WTC11 (cell line): ENCODE measurements at regions not wholly inside any gene's neighbourhood (a gene's known extent, or its start where the extent isn't known, plus 50 kb on each side); places are given as distances from the start of the nearest gene placed in this dataset.
A peak's percentile ranks its signal among the peaks of the same experiment; 100 is the strongest.

Experiments
- ATAC-seq: fragments of 200-7000 bp; cut with Tn5 transposase; 2 replicates; pipeline ENCODE4 v1.10.0; 2021; ENCODE audit warnings: mild to moderate bottlenecking, moderate library complexity
- CTCF ChIA-PET: fragments of 300-600 bp; sonication (Branson Sonifier 250); formaldehyde crosslinking; loops from one replicate; lab custom pipeline; 2021; ENCODE audit warnings: antibody characterized with exemption; lab: Charles Lee
- POLR2A ChIA-PET: fragments of 350-600 bp; sonication (Branson Sonifier 250); formaldehyde crosslinking; loops from one replicate; lab custom pipeline; 2021; ENCODE audit warnings: antibody characterized with exemption; lab: Charles Lee
- DNase-seq: peaks from one replicate; pipeline ENCODE4 v3.0.0; 2021; ENCODE audit warnings: low spot score
- H3K27ac Mint-ChIP-seq: 2 replicates; pipeline ENCODE4 v1.8.0; 2021; ENCODE audit warnings: mixed read lengths
- H3K27me3 Mint-ChIP-seq: 2 replicates; pipeline ENCODE4 v1.8.0; 2021; ENCODE audit warnings: low read depth, mild to moderate bottlenecking, moderate library complexity, mixed read lengths
- H3K36me3 Mint-ChIP-seq: 2 replicates; pipeline ENCODE4 v1.8.0; 2021; ENCODE audit warnings: mixed read lengths
- H3K4me1 Mint-ChIP-seq: 2 replicates; pipeline ENCODE4 v1.8.0; 2022; ENCODE audit warnings: mixed read lengths
- H3K4me3 Mint-ChIP-seq: 2 replicates; pipeline ENCODE4 v1.8.0; 2021; ENCODE audit warnings: mild to moderate bottlenecking, moderate library complexity, mixed read lengths
- H3K9me3 Mint-ChIP-seq: 2 replicates; pipeline ENCODE4 v1.8.0; 2021; ENCODE audit warnings: mixed read lengths
- CBFB ChIP-seq: sonication (generic); formaldehyde crosslinking; IDR thresholded peaks from 2 replicates; pipeline ENCODE4 v1.8.1; 2022; ENCODE audit warnings: mild to moderate bottlenecking, low read depth, missing genetic modification reagents
- CREM ChIP-seq: sonication (generic); formaldehyde crosslinking; IDR thresholded peaks from 2 replicates; pipeline ENCODE4 v1.8.1; 2022; ENCODE audit warnings: mild to moderate bottlenecking, missing genetic modification reagents, moderate library complexity
- ETV6 ChIP-seq: sonication (generic); formaldehyde crosslinking; IDR thresholded peaks from 2 replicates; pipeline ENCODE4 v1.8.1; 2022; ENCODE audit warnings: mild to moderate bottlenecking, missing genetic modification reagents
- GABPB1 ChIP-seq: sonication (generic); formaldehyde crosslinking; IDR thresholded peaks from 2 replicates; pipeline ENCODE4 v1.8.1; 2023; ENCODE audit warnings: mild to moderate bottlenecking, missing genetic modification reagents
- MLX ChIP-seq: sonication (generic); formaldehyde crosslinking; IDR thresholded peaks from 2 replicates; pipeline ENCODE4 v1.8.1; 2023; ENCODE audit warnings: mild to moderate bottlenecking, missing genetic modification reagents, moderate library complexity
- NFATC4 ChIP-seq: fragments of 250-450 bp; sonication (Bioruptor Pico); IDR thresholded peaks from 2 replicates; pipeline ENCODE4 v1.9.0; 2021; ENCODE audit warnings: mild to moderate bottlenecking
- NR2C2 ChIP-seq: sonication (generic); formaldehyde crosslinking; IDR thresholded peaks from 2 replicates; pipeline ENCODE4 v1.8.0; 2022; ENCODE audit warnings: mild to moderate bottlenecking, missing genetic modification reagents
- SMAD4 ChIP-seq: sonication (generic); formaldehyde crosslinking; IDR thresholded peaks from 2 replicates; pipeline ENCODE4 v1.8.0; 2022; ENCODE audit warnings: mild to moderate bottlenecking, missing genetic modification reagents
- SOX15 ChIP-seq: fragments of 250-450 bp; sonication (Bioruptor Pico); IDR thresholded peaks from 2 replicates; pipeline ENCODE4 v1.9.0; 2021; ENCODE audit warnings: mild to moderate bottlenecking
- USF2 ChIP-seq: sonication (generic); formaldehyde crosslinking; IDR thresholded peaks from 2 replicates; pipeline ENCODE4 v1.8.1; 2023; ENCODE audit warnings: mild to moderate bottlenecking, missing genetic modification reagents, moderate library complexity
- ZNF671 ChIP-seq: fragments of 250-450 bp; sonication (Bioruptor Pico); IDR thresholded peaks from 2 replicates; pipeline ENCODE4 v1.8.0; 2021; ENCODE audit warnings: mild to moderate bottlenecking
- TF ChIP-seq, protein P1 (sequence below): sonication (generic); formaldehyde crosslinking; IDR thresholded peaks from 2 replicates; pipeline ENCODE4 v1.8.1; 2022; ENCODE audit warnings: missing genetic modification reagents, borderline replicate concordance
- TF ChIP-seq, protein P2 (sequence below): sonication (generic); formaldehyde crosslinking; IDR thresholded peaks from 2 replicates; pipeline ENCODE4 v1.8.1; 2022; ENCODE audit warnings: mild to moderate bottlenecking, moderate library complexity, missing genetic modification reagents
- TF ChIP-seq, protein P3 (sequence below): sonication (generic); formaldehyde crosslinking; IDR thresholded peaks from 2 replicates; pipeline ENCODE4 v1.8.0; 2022; ENCODE audit warnings: missing genetic modification reagents
- TF ChIP-seq, protein P4 (sequence below): sonication (generic); formaldehyde crosslinking; IDR thresholded peaks from 2 replicates; pipeline ENCODE4 v1.8.0; 2023; ENCODE audit warnings: mild to moderate bottlenecking, missing genetic modification reagents

DNA sequence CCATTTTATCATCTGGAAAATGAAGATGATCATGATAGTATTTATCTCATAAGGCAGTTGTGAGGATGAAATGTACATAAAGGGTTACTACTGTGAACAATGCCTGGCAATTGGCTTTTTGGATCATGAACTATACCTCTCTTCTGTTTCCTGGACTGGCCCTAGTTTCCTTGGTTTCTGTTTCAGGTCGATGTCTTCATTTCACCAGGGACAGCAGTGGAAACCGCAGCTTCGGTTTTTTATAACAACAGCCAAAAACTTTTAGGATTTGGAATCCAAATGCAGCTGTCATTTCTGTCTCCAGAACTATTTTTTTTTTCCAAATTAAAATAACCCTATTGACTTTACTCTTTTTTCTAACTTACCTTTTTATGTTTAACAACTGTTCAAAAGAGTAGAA, 425.1 kb downstream of the RND3 start:
- ChIA-PET CTCF (no interaction called here), POLR2A (no interaction called here)
- DNase-seq (no peak), ATAC-seq (no peak)
- no peaks in the 10 kb centered on the region for H3K36me3 Mint-ChIP-seq
- no peaks in the 10 kb centered on the region; the same call in 1 of the 2 replicates for H3K9me3 Mint-ChIP-seq
- TF ChIP-seq NR2C2 (CRISPR knock-in tag) (no peak), ZNF671 (CRISPR knock-in tag) (no peak), SOX15 (CRISPR knock-in tag) (no peak), GABPB1 (CRISPR knock-in tag) (no peak), SMAD4 (CRISPR knock-in tag) (no peak), ETV6 (CRISPR knock-in tag) (no peak), MLX (no peak)
- TF ChIP-seq, protein P1, sequence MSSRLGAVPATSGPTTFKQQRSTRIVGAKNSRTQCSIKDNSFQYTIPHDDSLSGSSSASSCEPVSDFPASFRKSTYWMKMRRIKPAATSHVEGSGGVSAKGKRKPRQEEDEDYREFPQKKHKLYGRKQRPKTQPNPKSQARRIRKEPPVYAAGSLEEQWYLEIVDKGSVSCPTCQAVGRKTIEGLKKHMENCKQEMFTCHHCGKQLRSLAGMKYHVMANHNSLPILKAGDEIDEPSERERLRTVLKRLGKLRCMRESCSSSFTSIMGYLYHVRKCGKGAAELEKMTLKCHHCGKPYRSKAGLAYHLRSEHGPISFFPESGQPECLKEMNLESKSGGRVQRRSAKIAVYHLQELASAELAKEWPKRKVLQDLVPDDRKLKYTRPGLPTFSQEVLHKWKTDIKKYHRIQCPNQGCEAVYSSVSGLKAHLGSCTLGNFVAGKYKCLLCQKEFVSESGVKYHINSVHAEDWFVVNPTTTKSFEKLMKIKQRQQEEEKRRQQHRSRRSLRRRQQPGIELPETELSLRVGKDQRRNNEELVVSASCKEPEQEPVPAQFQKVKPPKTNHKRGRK (CRISPR knock-in tag), result no peak
- peak overlapping the region; percentile 47; the same call in 1 of the 2 replicates for H3K27ac Mint-ChIP-seq
- no peaks in the 10 kb centered on the region for H3K27me3 Mint-ChIP-seq
- no peak overlapping the region for H3K4me3 Mint-ChIP-seq
- H3K4me1 Mint-ChIP-seq, result peaks cover 71% of the 10 kb centered on the region

DNA sequence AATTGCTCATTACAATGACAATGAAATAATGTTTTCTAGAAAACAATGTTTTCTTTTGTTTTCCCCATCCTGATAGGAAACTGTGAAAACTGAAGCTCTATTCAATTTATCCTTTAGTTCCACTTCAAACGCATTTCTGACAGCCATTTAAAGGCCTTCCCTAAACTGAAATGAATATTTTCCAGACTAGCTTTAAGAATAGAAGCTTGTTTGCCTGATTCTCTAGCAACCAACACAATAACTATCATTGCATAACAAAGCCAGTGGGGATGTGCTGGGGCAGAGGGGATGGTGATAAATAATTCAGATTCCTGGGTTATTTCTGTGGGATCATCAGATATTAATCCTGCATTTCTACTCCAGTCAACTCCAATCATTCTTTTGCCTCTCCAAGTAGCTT, 427.1 kb downstream of the RND3 start:
- Mint-ChIP-seq H3K27ac (no peak overlapping the region), H3K9me3 (no peaks in the 10 kb centered on the region; the same call in 1 of the 2 replicates)
- TF ChIP-seq, protein P2, sequence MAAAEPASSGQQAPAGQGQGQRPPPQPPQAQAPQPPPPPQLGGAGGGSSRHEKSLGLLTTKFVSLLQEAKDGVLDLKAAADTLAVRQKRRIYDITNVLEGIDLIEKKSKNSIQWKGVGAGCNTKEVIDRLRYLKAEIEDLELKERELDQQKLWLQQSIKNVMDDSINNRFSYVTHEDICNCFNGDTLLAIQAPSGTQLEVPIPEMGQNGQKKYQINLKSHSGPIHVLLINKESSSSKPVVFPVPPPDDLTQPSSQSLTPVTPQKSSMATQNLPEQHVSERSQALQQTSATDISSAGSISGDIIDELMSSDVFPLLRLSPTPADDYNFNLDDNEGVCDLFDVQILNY (CRISPR knock-in tag), result no peak
- TF ChIP-seq NFATC4 (CRISPR knock-in tag) (no peak), SMAD4 (CRISPR knock-in tag) (no peak), CREM (no peak), USF2 (CRISPR knock-in tag) (no peak), ZNF671 (CRISPR knock-in tag) (no peak), CBFB (CRISPR knock-in tag) (no peak)
- TF ChIP-seq, protein P3, sequence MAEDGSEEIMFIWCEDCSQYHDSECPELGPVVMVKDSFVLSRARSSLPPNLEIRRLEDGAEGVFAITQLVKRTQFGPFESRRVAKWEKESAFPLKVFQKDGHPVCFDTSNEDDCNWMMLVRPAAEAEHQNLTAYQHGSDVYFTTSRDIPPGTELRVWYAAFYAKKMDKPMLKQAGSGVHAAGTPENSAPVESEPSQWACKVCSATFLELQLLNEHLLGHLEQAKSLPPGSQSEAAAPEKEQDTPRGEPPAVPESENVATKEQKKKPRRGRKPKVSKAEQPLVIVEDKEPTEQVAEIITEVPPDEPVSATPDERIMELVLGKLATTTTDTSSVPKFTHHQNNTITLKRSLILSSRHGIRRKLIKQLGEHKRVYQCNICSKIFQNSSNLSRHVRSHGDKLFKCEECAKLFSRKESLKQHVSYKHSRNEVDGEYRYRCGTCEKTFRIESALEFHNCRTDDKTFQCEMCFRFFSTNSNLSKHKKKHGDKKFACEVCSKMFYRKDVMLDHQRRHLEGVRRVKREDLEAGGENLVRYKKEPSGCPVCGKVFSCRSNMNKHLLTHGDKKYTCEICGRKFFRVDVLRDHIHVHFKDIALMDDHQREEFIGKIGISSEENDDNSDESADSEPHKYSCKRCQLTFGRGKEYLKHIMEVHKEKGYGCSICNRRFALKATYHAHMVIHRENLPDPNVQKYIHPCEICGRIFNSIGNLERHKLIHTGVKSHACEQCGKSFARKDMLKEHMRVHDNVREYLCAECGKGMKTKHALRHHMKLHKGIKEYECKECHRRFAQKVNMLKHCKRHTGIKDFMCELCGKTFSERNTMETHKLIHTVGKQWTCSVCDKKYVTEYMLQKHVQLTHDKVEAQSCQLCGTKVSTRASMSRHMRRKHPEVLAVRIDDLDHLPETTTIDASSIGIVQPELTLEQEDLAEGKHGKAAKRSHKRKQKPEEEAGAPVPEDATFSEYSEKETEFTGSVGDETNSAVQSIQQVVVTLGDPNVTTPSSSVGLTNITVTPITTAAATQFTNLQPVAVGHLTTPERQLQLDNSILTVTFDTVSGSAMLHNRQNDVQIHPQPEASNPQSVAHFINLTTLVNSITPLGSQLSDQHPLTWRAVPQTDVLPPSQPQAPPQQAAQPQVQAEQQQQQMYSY (CRISPR knock-in tag), result no peak
- TF ChIP-seq, protein P4, sequence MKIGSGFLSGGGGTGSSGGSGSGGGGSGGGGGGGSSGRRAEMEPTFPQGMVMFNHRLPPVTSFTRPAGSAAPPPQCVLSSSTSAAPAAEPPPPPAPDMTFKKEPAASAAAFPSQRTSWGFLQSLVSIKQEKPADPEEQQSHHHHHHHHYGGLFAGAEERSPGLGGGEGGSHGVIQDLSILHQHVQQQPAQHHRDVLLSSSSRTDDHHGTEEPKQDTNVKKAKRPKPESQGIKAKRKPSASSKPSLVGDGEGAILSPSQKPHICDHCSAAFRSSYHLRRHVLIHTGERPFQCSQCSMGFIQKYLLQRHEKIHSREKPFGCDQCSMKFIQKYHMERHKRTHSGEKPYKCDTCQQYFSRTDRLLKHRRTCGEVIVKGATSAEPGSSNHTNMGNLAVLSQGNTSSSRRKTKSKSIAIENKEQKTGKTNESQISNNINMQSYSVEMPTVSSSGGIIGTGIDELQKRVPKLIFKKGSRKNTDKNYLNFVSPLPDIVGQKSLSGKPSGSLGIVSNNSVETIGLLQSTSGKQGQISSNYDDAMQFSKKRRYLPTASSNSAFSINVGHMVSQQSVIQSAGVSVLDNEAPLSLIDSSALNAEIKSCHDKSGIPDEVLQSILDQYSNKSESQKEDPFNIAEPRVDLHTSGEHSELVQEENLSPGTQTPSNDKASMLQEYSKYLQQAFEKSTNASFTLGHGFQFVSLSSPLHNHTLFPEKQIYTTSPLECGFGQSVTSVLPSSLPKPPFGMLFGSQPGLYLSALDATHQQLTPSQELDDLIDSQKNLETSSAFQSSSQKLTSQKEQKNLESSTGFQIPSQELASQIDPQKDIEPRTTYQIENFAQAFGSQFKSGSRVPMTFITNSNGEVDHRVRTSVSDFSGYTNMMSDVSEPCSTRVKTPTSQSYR (CRISPR knock-in tag), result no peak
- TF ChIP-seq, all 79 proteins: peak for 0
- ChIA-PET CTCF (no interaction called here), POLR2A (no interaction called here)
- Mint-ChIP-seq H3K36me3 (no peaks in the 10 kb centered on the region), H3K4me1 (peaks cover 61% of the 10 kb centered on the region), H3K4me3 (no peak overlapping the region), H3K27me3 (no peaks in the 10 kb centered on the region)
- no peak for DNase-seq
- ATAC-seq, result no peak
